Fibroblast of lung (primary cell): ENCODE measurements at regions not wholly inside any gene's neighbourhood (a gene's known extent, or its start where the extent isn't known, plus 50 kb on each side); places are given as distances from the start of the nearest gene placed in this dataset.

Experiments used
- CTCF ChIP-seq, 2 donors: IDR thresholded peaks in 1 of 2; conservative IDR thresholded peaks in 1 of 2; 1 replicate in 1 of 2; 2 replicates in 1 of 2; pipeline ENCODE4 v1.5.1; 2011 to 2012; ENCODE audit warnings: low read length in 2 of 2, control low read depth in 1 of 2, inconsistent platforms in 1 of 2, low read depth in 1 of 2, mild to moderate bottlenecking in 1 of 2
- EZH2 ChIP-seq: IDR thresholded peaks from 2 replicates; pipeline ENCODE4 v1.5.1; 2012; ENCODE audit warnings: low read length, control low read depth, mild to moderate bottlenecking; ENCODE audit errors: missing control alignments

GRCh38 chr3:103459815-103460214 lies 1025.0 kb downstream of the ZPLD1 start:
- no peak for TF ChIP-seq CTCF (conservative IDR thresholded peaks at IDR 0.05 in 1 of 2, IDR thresholded peaks at IDR 0.05 in 1 of 2; ENCODE audit: low read depth in 1 of 2, low read length in 2 of 2)
- TF ChIP-seq EZH2, result no peak
